ENCODE measurements at regions not wholly inside any gene's neighbourhood (a gene's known extent, or its start where the extent isn't known, plus 50 kb on each side); places are given as distances from the start of the nearest gene placed in this dataset.

DNA sequence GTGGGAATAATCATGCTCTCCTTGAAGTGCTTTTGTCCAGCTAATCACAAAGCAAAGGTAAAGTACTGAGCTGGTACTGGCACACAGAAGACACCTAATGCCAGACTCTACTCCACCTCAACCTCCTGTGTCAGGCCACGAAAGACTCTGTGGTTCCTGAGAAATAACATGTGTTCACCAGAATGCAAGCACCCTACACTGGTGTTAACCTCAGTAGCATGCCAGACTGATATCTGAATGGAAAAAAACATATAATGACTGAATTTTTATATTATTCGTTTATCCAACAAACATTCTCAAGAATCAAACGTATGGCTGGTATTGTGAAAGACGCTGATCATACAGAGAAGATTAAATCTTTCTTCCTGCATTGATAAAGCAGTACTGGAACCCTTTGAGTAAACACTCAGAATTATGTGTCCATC, 97.1 kb upstream of the IFNE start:
- H3K36me3 ChIP-seq (ENCODE audit: control insufficient read depth, insufficient read depth, low read length), result no peaks in the 10 kb centered on the region
- 91 to 100% methylated on average over 4 of the region's 4 CpGs for WGBS, 2 experiments
- H3K9me3 ChIP-seq (ENCODE audit: control insufficient read depth, low read length), result no peaks in the 10 kb centered on the region
- H3K4me1 ChIP-seq (ENCODE audit: control insufficient read depth, insufficient read depth, low read length), result peaks cover 18% of the 10 kb centered on the region
- H3K4me3 ChIP-seq (ENCODE audit: insufficient read depth, low read depth, low read length), result no peak overlapping the region
- no peak overlapping the region for H3K27ac ChIP-seq (ENCODE audit: insufficient read depth, low read depth, low read length, poor library complexity, severe bottlenecking)
- H3K27me3 ChIP-seq (ENCODE audit: control insufficient read depth, insufficient read depth, low read length, poor library complexity, severe bottlenecking), result no peaks in the 10 kb centered on the region

DNA sequence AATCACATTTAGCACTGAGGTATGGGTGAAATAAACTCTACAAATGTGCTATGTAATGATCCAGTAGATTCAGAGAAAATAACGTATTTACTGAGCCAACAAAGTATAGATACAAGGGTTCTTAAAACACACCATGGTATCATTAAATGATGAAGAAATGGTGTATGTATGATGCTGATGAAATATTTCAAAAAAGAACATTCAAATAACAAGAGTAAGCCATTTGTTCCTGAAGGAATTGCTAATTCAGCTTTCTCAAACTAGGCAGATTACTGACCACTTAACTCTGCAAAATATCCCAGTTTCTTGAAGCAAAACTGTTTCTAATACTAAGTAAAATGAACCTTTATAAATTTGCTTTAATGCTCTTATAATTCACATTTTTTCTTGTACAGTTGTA, 97.6 kb upstream of the IFNE start:
- H3K27me3 ChIP-seq (ENCODE audit: control insufficient read depth, insufficient read depth, low read length, poor library complexity, severe bottlenecking), result no peaks in the 10 kb centered on the region
- peaks cover 18% of the 10 kb centered on the region for H3K4me1 ChIP-seq (ENCODE audit: control insufficient read depth, insufficient read depth, low read length)
- H3K27ac ChIP-seq (ENCODE audit: insufficient read depth, low read depth, low read length, poor library complexity, severe bottlenecking), result no peak overlapping the region
- 86% methylated on average over 1 of the region's 1 CpG for WGBS, 2 experiments
- H3K4me3 ChIP-seq (ENCODE audit: insufficient read depth, low read depth, low read length), result no peak overlapping the region
- H3K9me3 ChIP-seq (ENCODE audit: control insufficient read depth, low read length), result no peaks in the 10 kb centered on the region
- H3K36me3 ChIP-seq (ENCODE audit: control insufficient read depth, insufficient read depth, low read length), result no peaks in the 10 kb centered on the region

DNA sequence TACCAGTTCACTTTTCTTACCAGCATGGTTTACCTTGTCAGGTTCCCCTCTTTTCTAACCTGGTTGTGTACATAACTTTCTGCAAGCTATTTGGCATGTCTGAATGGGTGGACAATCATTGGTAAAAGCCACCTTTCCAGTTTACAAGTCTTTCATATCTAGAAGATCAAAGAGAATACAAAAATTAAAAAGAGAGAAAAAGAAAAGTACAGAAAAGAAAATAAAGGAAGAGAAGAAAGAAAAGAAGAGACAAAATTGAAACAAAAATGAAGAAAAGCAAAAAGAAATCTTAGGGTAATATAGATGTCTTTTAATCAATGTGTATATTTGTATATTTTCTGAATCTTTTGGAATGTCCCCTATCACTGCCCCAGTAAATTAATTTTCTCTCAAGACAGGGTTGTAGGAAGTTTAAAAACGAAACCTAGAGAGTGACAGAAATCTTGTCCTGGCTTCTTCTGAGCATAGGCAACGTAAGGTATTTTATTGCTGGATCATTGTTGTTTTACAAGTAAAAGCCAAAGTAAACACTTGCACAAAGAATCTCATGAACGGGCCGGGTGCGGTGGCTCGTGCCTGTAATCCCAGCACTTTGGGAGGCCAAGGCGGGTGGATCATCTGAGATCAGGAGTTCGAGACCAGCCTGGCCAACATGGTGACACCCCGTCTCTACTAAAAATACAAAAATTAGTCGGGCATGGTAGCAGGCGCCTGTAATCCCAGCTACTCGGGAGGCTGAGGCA, 98.7 kb upstream of the IFNE start:
- Histone ChIP-seq H3K27ac (ENCODE audit: insufficient read depth, low read depth, low read length, poor library complexity, severe bottlenecking) (no peak overlapping the region), H3K4me1 (ENCODE audit: control insufficient read depth, insufficient read depth, low read length) (peaks cover 15% of the 10 kb centered on the region), H3K36me3 (ENCODE audit: control insufficient read depth, insufficient read depth, low read length) (no peaks in the 10 kb centered on the region), H3K27me3 (ENCODE audit: control insufficient read depth, insufficient read depth, low read length, poor library complexity, severe bottlenecking) (no peaks in the 10 kb centered on the region), H3K4me3 (ENCODE audit: insufficient read depth, low read depth, low read length) (no peak overlapping the region), H3K9me3 (ENCODE audit: control insufficient read depth, low read length) (no peaks in the 10 kb centered on the region)
- 81 to 86% methylated on average over 12 of the region's 12 CpGs for WGBS, 2 experiments

DNA sequence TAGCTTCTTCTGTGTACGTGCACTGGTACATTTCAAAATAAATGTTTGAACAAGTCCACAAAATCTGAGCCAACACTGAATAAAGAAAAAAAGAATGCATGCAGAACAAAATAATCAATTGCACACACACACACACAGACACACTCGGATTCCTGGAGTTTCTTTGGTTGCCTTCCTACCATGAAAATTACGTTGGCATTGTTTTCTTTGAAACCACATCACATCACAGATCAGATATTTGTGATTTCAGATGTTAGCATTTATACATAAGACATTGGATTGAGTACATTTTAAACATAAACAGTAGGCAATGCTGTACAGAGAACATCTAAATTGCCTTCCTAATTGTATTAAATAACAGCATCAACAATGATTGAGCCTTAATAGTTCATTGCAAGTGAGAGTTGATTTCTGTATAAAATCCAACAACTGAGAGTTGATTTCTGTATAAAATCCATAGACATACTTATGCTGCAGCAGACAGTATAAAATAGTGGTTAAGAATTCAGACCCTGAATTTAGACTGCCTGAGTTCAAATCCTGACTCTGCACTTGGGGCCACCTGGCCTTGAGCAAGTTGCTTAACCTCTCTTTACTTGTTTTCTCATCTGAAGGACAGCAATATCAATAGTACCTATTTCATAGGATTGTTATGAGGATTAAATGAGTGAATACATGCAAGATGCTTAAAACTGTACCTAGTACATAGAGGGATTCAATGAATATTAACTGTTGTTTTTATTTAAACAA, 101.7 kb upstream of the IFNE start:
- no peaks in the 10 kb centered on the region for H3K9me3 ChIP-seq (ENCODE audit: control insufficient read depth, low read length)
- no peaks in the 10 kb centered on the region for H3K36me3 ChIP-seq (ENCODE audit: control insufficient read depth, insufficient read depth, low read length)
- H3K4me1 ChIP-seq (ENCODE audit: control insufficient read depth, insufficient read depth, low read length), result no peaks in the 10 kb centered on the region
- 88 to 92% methylated on average over 3 of the region's 3 CpGs for WGBS, 2 experiments
- H3K27me3 ChIP-seq (ENCODE audit: control insufficient read depth, insufficient read depth, low read length, poor library complexity, severe bottlenecking), result no peaks in the 10 kb centered on the region
- H3K4me3 ChIP-seq (ENCODE audit: insufficient read depth, low read depth, low read length), result no peak overlapping the region
- H3K27ac ChIP-seq (ENCODE audit: insufficient read depth, low read depth, low read length, poor library complexity, severe bottlenecking), result no peak overlapping the region

- WGBS, 2 experiments, result 91 to 96% methylated on average over 2 of the region's 2 CpGs
- Histone ChIP-seq H3K4me1 (ENCODE audit: control insufficient read depth, insufficient read depth, low read length) (no peaks in the 10 kb centered on the region), H3K36me3 (ENCODE audit: control insufficient read depth, insufficient read depth, low read length) (no peaks in the 10 kb centered on the region), H3K9me3 (ENCODE audit: control insufficient read depth, low read length) (no peaks in the 10 kb centered on the region), H3K27me3 (ENCODE audit: control insufficient read depth, insufficient read depth, low read length, poor library complexity, severe bottlenecking) (no peaks in the 10 kb centered on the region), H3K4me3 (ENCODE audit: insufficient read depth, low read depth, low read length) (no peak overlapping the region), H3K27ac (ENCODE audit: insufficient read depth, low read depth, low read length, poor library complexity, severe bottlenecking) (no peak overlapping the region)
These were observed 102.8 kb upstream of the IFNE start for GRCh38 chr9:21584890-21585289.

DNA sequence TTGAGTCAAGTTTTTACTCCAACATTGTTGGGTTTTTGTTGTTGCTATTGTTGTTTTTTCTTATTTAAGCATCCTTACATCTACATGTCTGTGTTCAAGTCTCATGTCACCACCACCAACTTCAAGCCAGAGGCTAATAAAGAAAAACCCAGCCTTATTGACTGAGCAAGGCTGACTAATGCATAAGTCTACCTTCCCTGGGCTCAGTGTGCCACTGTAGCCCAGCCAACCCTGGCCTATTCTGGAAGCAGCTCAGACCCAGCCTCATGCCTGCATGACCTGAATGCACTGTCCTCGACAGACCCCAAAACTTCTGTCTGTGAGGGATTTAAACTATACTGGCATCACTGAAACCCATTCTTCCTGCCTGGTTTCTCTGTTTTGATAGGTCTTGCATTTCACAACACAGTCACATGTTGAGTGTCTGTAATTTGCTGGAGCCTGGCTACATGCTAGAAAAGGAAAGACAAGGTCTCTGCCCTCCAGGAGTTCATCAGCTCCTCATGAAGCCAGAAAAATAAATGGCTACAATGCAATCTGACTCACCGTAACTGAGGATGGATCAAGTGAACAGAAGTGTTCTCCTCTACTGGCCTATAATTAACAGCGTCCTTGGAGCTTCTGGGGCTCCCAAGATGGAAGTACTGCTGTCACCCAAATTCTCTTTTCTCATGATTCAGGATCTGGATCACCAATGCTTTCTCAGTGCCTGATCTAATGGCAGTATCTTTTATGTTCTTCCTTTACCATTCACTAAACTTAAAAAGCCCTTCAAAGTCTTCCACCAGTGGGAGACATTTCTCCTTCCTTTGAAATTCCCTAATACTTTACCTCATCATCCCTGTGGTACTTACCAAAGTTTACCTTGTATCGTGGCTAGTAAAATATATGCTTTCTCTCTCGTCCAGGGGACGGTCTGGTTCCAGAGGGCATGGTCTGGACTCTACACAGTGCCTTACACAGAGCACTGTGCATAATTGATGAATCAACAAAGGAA, 103.9 kb upstream of the IFNE start:
- no peaks in the 10 kb centered on the region for H3K36me3 ChIP-seq (ENCODE audit: control insufficient read depth, insufficient read depth, low read length)
- H3K27me3 ChIP-seq (ENCODE audit: control insufficient read depth, insufficient read depth, low read length, poor library complexity, severe bottlenecking), result no peaks in the 10 kb centered on the region
- H3K9me3 ChIP-seq (ENCODE audit: control insufficient read depth, low read length), result no peaks in the 10 kb centered on the region
- no peak overlapping the region for H3K27ac ChIP-seq (ENCODE audit: insufficient read depth, low read depth, low read length, poor library complexity, severe bottlenecking)
- H3K4me3 ChIP-seq (ENCODE audit: insufficient read depth, low read depth, low read length), result no peak overlapping the region
- no peaks in the 10 kb centered on the region for H3K4me1 ChIP-seq (ENCODE audit: control insufficient read depth, insufficient read depth, low read length)
- 94 to 95% methylated on average over 6 of the region's 6 CpGs for WGBS, 2 experiments

GRCh38 chr9:21589344-21590056, 107.4 kb upstream of the IFNE start:
- H3K4me3 ChIP-seq (ENCODE audit: insufficient read depth, low read depth, low read length), result no peak overlapping the region
- no peak overlapping the region for H3K27ac ChIP-seq (ENCODE audit: insufficient read depth, low read depth, low read length, poor library complexity, severe bottlenecking)
- no peaks in the 10 kb centered on the region for H3K27me3 ChIP-seq (ENCODE audit: control insufficient read depth, insufficient read depth, low read length, poor library complexity, severe bottlenecking)
- 88 to 96% methylated on average over 8 of the region's 8 CpGs for WGBS, 2 experiments
- H3K36me3 ChIP-seq (ENCODE audit: control insufficient read depth, insufficient read depth, low read length), result no peaks in the 10 kb centered on the region
- no peaks in the 10 kb centered on the region for H3K9me3 ChIP-seq (ENCODE audit: control insufficient read depth, low read length)
- peaks cover 5% of the 10 kb centered on the region for H3K4me1 ChIP-seq (ENCODE audit: control insufficient read depth, insufficient read depth, low read length)

GRCh38 chr9:21590058-21590996, 108.2 kb upstream of the IFNE start:
- no peak overlapping the region for H3K4me3 ChIP-seq (ENCODE audit: insufficient read depth, low read depth, low read length)
- no peaks in the 10 kb centered on the region for H3K36me3 ChIP-seq (ENCODE audit: control insufficient read depth, insufficient read depth, low read length)
- 94 to 100% methylated on average over 2 of the region's 2 CpGs for WGBS, 2 experiments
- H3K4me1 ChIP-seq (ENCODE audit: control insufficient read depth, insufficient read depth, low read length), result peaks cover 5% of the 10 kb centered on the region
- H3K27ac ChIP-seq (ENCODE audit: insufficient read depth, low read depth, low read length, poor library complexity, severe bottlenecking), result no peak overlapping the region
- H3K27me3 ChIP-seq (ENCODE audit: control insufficient read depth, insufficient read depth, low read length, poor library complexity, severe bottlenecking), result no peaks in the 10 kb centered on the region
- no peaks in the 10 kb centered on the region for H3K9me3 ChIP-seq (ENCODE audit: control insufficient read depth, low read length)

All from ectodermal cell (in vitro differentiated cells).